Karpas-422 (cell line): ENCODE measurements at regions not wholly inside any gene's neighbourhood (a gene's known extent, or its start where the extent isn't known, plus 50 kb on each side); places are given as distances from the start of the nearest gene placed in this dataset.

Experiments used
- DNase-seq: peaks from one replicate; pipeline ENCODE4 v3.0.0-alpha.2; 2015
- H2AFZ ChIP-seq: fragments of 200-600 bp; sonication (generic); 2 replicates; pipeline ENCODE4 v1.6.1; 2014; ENCODE audit warnings: antibody characterized with exemption, low read length, mixed read lengths
- H3K27ac ChIP-seq: fragments of 200-600 bp; sonication (generic); 2 replicates; pipeline ENCODE4 v1.5.1; 2014; ENCODE audit warnings: mild to moderate bottlenecking, low read length, moderate library complexity
- H3K27me3 ChIP-seq: fragments of 200-600 bp; sonication (generic); 2 replicates; pipeline ENCODE4 v1.6.1; 2014; ENCODE audit warnings: low read length, mixed read lengths
- H3K36me3 ChIP-seq: fragments of 200-600 bp; sonication (generic); 2 replicates; pipeline ENCODE4 v1.6.1; 2014; ENCODE audit warnings: low read length, mixed read lengths; ENCODE audit not compliant: insufficient read depth
- H3K4me1 ChIP-seq: fragments of 200-600 bp; sonication (generic); 2 replicates; pipeline ENCODE4 v1.6.1; 2014; ENCODE audit warnings: mild to moderate bottlenecking, low read length, mixed read lengths
- H3K4me2 ChIP-seq: fragments of 200-600 bp; sonication (generic); 2 replicates; pipeline ENCODE4 v1.6.1; 2014; ENCODE audit warnings: low read length, low read depth, mild to moderate bottlenecking; ENCODE audit not compliant: poor library complexity, severe bottlenecking
- H3K4me3 ChIP-seq: fragments of 200-600 bp; sonication (generic); 2 replicates; pipeline ENCODE4 v1.5.1; 2014; ENCODE audit warnings: mild to moderate bottlenecking, antibody characterized with exemption, low read length, mixed read lengths
- H3K79me2 ChIP-seq: fragments of 200-600 bp; sonication (generic); 2 replicates; pipeline ENCODE4 v1.6.1; 2014; ENCODE audit warnings: mild to moderate bottlenecking, low read length, mixed read lengths
- H3K9ac ChIP-seq: fragments of 200-600 bp; sonication (generic); 2 replicates; pipeline ENCODE4 v1.6.0; 2014; ENCODE audit warnings: low read length
- H3K9me2 ChIP-seq: fragments of 200-600 bp; sonication (generic), shearing (Covaris generic); replicated peaks from 2 replicates; pipeline ENCODE4 v1.6.0; 2014; ENCODE audit warnings: mild to moderate bottlenecking, low read length, moderate library complexity; ENCODE audit not compliant: insufficient read depth
- H3K9me3 ChIP-seq: fragments of 300-700, 200-600 bp; sonication (generic); 2 replicates; pipeline ENCODE4 v1.6.1; 2014; ENCODE audit warnings: low read length, mixed read lengths
- H4K20me1 ChIP-seq: fragments of 200-600 bp; sonication (generic); 2 replicates; pipeline ENCODE4 v1.6.1; 2014; ENCODE audit warnings: mild to moderate bottlenecking, antibody characterized with exemption, low read length, low read depth; ENCODE audit not compliant: insufficient read depth

DNA sequence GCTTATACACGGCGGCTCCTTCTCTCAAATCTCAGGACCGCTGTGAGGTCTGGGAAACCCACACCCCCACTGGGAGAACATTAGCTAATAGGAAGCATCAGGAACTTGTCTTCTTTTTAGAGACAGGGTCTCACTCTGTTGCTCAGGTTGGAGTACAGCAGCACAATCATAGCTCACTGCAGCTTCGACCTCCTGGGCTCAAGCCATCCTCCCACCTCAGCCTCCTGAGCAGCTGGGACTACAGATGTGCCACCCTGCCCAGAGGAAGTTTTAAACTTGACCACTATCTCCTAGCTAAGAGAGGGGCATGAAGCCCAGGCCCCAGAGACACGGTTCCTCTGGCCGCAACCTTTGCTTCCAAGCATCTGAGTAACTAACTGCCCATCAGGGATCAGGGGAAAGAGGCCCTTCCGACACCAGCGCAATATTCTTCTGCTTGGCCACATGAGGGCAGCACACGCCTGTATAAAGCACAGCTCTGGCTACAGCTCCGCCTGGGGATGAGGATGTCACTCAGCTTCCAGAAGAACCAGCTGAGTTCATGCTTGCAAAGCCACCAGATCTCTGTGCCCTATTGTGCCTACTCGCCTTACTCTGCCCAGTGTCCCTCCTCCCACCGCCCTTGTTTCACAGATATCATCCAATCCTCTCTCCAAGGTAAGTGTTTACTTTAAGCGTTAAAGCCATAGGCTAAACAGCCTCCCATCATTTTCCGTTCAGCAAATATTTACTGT, 57.6 kb upstream of the SLC6A11 start:
- H3K27ac ChIP-seq = no peak overlapping the region
- no peaks in the 10 kb centered on the region for H3K4me1 ChIP-seq
- H3K9me2 ChIP-seq = no peaks in the 10 kb centered on the region
- no peaks in the 10 kb centered on the region for H3K36me3 ChIP-seq
- H3K27me3 ChIP-seq = no peaks in the 10 kb centered on the region
- no peak overlapping the region for H2AFZ ChIP-seq
- H3K4me2 ChIP-seq = no peak overlapping the region
- H3K9me3 ChIP-seq = no peaks in the 10 kb centered on the region
- peaks cover 6% of the 10 kb centered on the region; the same call in 1 of the 2 replicates for H4K20me1 ChIP-seq
- peak; percentile 85 for DNase-seq
- no peak overlapping the region for H3K9ac ChIP-seq
- H3K4me3 ChIP-seq = no peak overlapping the region
- H3K79me2 ChIP-seq = no peaks in the 10 kb centered on the region

- H3K79me2 ChIP-seq = no peaks in the 10 kb centered on the region
- no peaks in the 10 kb centered on the region for H3K27me3 ChIP-seq
These were observed 56.5 kb upstream of the SLC6A11 start for GRCh38 chr3:10759495-10759894.

GRCh38 chr3:10760199-10760598, 55.8 kb upstream of the SLC6A11 start:
- H3K4me2 ChIP-seq = no peak overlapping the region
- no peak overlapping the region for H3K4me3 ChIP-seq
- H3K36me3 ChIP-seq = no peaks in the 10 kb centered on the region
- H3K9me3 ChIP-seq = no peaks in the 10 kb centered on the region
- H3K4me1 ChIP-seq = no peaks in the 10 kb centered on the region
- H2AFZ ChIP-seq = no peak overlapping the region
- no peaks in the 10 kb centered on the region for H3K9me2 ChIP-seq
- no peak overlapping the region for H3K27ac ChIP-seq
- no peaks in the 10 kb centered on the region for H3K79me2 ChIP-seq
- DNase-seq = no peak
- H3K27me3 ChIP-seq = no peaks in the 10 kb centered on the region
- peaks cover 6% of the 10 kb centered on the region; the same call in 1 of the 2 replicates for H4K20me1 ChIP-seq
- no peak overlapping the region for H3K9ac ChIP-seq

More at GRCh38 chr3:10759495-10759894, 56.5 kb upstream of the SLC6A11 start:
- H2AFZ ChIP-seq = no peak overlapping the region
- no peaks in the 10 kb centered on the region for H3K9me3 ChIP-seq
- no peaks in the 10 kb centered on the region for H3K36me3 ChIP-seq
- H3K9ac ChIP-seq = no peak overlapping the region
- no peaks in the 10 kb centered on the region for H3K9me2 ChIP-seq
- no peak overlapping the region for H3K4me2 ChIP-seq
- H3K27ac ChIP-seq = no peak overlapping the region
- DNase-seq = no peak
- peaks cover 6% of the 10 kb centered on the region; the same call in 1 of the 2 replicates for H4K20me1 ChIP-seq
- no peaks in the 10 kb centered on the region for H3K4me1 ChIP-seq
- no peak overlapping the region for H3K4me3 ChIP-seq

- Histone ChIP-seq H3K27ac (no peak overlapping the region), H3K27me3 (no peaks in the 10 kb centered on the region), H3K4me3 (no peak overlapping the region), H3K79me2 (no peaks in the 10 kb centered on the region), H3K9me3 (no peaks in the 10 kb centered on the region), H3K36me3 (no peaks in the 10 kb centered on the region), H3K9me2 (no peaks in the 10 kb centered on the region), H3K9ac (no peak overlapping the region), H4K20me1 (peaks cover 6% of the 10 kb centered on the region; the same call in 1 of the 2 replicates), H3K4me1 (no peaks in the 10 kb centered on the region), H3K4me2 (no peak overlapping the region), H2AFZ (no peak overlapping the region)
- DNase-seq = no peak
These were observed 54.4 kb upstream of the SLC6A11 start for GRCh38 chr3:10761583-10761982.

- Histone ChIP-seq H3K79me2 (no peaks in the 10 kb centered on the region), H3K4me1 (no peaks in the 10 kb centered on the region), H3K9me3 (no peaks in the 10 kb centered on the region), H3K27ac (no peak overlapping the region), H4K20me1 (peaks cover 6% of the 10 kb centered on the region; the same call in 1 of the 2 replicates), H3K9ac (no peak overlapping the region), H3K4me2 (no peak overlapping the region), H3K27me3 (no peaks in the 10 kb centered on the region), H2AFZ (no peak overlapping the region), H3K36me3 (no peaks in the 10 kb centered on the region), H3K9me2 (no peaks in the 10 kb centered on the region), H3K4me3 (no peak overlapping the region)
- no peak for DNase-seq
These were observed 53.9 kb upstream of the SLC6A11 start for GRCh38 chr3:10762116-10762515.

GRCh38 chr3:10762611-10763247, 53.3 kb upstream of the SLC6A11 start:
- Histone ChIP-seq H3K4me3 (no peak overlapping the region), H2AFZ (no peak overlapping the region), H3K36me3 (no peaks in the 10 kb centered on the region), H3K9me3 (no peaks in the 10 kb centered on the region), H3K9me2 (no peaks in the 10 kb centered on the region), H3K4me2 (no peak overlapping the region), H3K4me1 (no peaks in the 10 kb centered on the region), H3K27ac (no peak overlapping the region), H3K27me3 (no peaks in the 10 kb centered on the region), H3K9ac (no peak overlapping the region), H3K79me2 (no peaks in the 10 kb centered on the region), H4K20me1 (peaks cover 6% of the 10 kb centered on the region; the same call in 1 of the 2 replicates)
- no peak for DNase-seq

DNA sequence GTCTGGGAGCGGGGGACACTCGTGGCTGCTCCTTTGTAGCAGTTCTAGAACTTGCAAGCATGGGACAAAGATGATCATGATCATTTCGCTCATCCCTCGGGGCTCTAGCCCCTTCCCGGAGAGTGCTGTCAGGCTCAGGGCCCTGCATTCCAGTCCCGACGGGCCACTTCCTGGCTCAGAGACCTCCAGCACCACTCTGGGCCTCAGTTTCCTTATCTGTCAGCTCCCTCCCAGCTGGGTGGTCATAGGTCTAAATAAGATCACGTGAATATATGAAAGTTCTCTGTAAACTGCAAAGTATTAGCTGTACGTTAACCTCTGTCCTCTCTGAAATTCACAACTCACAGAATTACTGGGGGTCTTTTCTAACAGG, 52.8 kb upstream of the SLC6A11 start:
- peaks cover 6% of the 10 kb centered on the region; the same call in 1 of the 2 replicates for H4K20me1 ChIP-seq
- no peaks in the 10 kb centered on the region for H3K79me2 ChIP-seq
- H3K4me2 ChIP-seq = no peak overlapping the region
- H2AFZ ChIP-seq = no peak overlapping the region
- H3K9ac ChIP-seq = no peak overlapping the region
- H3K9me3 ChIP-seq = no peaks in the 10 kb centered on the region
- H3K9me2 ChIP-seq = no peaks in the 10 kb centered on the region
- no peak overlapping the region for H3K27ac ChIP-seq
- H3K36me3 ChIP-seq = no peaks in the 10 kb centered on the region
- DNase-seq = no peak
- H3K4me1 ChIP-seq = no peaks in the 10 kb centered on the region
- no peaks in the 10 kb centered on the region for H3K27me3 ChIP-seq
- H3K4me3 ChIP-seq = no peak overlapping the region

DNA sequence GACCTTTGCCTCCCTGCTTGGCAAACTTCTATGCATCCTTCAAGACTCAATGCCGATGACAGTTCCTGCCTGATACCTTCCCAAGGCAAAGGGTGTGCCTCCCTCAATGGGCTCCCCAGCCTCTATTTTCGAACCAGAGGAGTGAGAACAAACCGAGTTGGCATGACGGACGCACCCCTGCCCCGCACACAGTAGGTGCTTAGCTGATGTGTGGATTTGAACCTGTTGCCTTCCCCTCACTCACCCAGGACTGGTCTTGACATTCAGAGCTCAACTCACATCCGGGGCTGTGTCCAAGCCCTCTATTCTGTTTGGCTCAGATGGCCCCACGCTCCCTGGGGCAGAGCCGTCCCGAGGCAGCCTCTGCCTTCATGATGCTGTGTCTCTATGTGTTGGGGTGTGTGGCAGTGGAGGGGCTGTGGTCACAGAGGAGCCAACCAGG, 52.2 kb upstream of the SLC6A11 start:
- Histone ChIP-seq H3K79me2 (no peaks in the 10 kb centered on the region), H3K9me3 (no peaks in the 10 kb centered on the region), H3K9ac (no peak overlapping the region), H3K27me3 (no peaks in the 10 kb centered on the region), H3K9me2 (no peaks in the 10 kb centered on the region), H4K20me1 (peaks cover 2% of the 10 kb centered on the region; the same call in 1 of the 2 replicates), H2AFZ (no peak overlapping the region), H3K4me3 (no peak overlapping the region), H3K4me2 (no peak overlapping the region), H3K27ac (no peak overlapping the region), H3K36me3 (no peaks in the 10 kb centered on the region), H3K4me1 (no peaks in the 10 kb centered on the region)
- DNase-seq = no peak
